ENCODE measurements at regions not wholly inside any gene's neighbourhood (a gene's known extent, or its start where the extent isn't known, plus 50 kb on each side); places are given as distances from the start of the nearest gene placed in this dataset.
A peak's percentile ranks its signal among the peaks of the same experiment; 100 is the strongest.
"Not testable (repeated sequence)": the region's sequence is repeated elsewhere in the genome, so short reads cannot be mapped to it uniquely, and the experiment has no call there.

DNA sequence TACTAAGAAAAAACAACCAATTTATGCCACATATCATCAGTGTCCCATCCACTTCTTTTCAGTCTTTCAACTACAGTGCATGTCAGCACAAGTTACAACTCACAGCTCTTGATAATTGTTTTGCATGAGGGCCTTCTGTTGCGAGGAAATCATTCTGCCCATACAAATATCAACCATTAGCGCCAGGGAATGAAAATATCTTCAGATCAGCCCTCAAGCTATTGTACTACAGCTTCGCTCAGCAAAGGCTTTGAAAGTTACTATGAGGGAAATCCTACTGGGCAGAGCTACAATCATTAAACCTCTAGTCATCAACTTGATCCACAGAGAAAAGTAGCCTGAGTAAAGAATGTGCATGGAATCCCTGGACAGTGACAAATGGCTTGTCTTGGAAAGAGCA, 1023.6 kb upstream of the HS3ST1 start:
- DNase-seq = no peak

DNA sequence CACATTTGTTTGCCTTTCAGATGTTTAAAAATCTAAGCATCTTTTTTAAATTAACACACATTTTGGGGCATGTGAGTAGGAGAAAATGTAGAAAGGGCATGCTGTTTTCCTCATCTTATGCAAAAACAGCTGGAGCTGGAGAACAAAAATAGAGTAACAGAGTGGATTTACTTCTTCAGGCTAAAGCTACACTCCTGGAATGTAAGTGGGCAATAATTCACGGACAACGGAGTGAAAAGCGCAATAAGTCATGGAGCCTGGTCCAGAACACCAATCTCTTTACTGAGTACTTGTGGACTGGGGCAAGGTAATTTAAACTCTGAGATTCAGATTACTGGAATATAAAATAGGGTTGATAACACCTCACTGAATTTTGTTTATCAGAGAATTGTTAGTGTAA, 1018.8 kb upstream of the HS3ST1 start:
- DNase-seq = no peak

DNA sequence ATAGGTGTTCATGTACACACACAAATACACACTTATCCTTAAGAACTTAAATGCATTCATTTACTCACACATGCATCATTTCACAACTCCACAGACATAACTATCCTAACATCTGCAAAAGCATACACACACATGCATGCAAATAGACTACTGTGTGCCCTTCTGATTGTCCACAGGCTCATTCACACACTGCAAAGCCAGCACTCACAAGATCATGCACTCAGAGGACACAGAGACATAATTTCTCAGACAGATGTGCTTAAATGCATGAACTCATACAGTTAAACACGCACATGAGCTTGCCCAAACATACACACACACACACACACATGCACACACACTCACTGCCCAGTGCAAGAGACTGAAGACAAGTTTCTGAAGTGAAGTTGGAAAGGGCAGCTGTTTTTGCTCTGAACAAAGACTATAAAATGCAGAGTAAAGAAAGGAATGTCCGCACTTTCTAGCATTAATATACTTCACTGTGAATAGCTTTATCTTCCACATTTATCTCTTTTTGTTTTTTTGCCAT, 1018.0 kb upstream of the HS3ST1 start:
- peak; percentile 9 for DNase-seq

DNA sequence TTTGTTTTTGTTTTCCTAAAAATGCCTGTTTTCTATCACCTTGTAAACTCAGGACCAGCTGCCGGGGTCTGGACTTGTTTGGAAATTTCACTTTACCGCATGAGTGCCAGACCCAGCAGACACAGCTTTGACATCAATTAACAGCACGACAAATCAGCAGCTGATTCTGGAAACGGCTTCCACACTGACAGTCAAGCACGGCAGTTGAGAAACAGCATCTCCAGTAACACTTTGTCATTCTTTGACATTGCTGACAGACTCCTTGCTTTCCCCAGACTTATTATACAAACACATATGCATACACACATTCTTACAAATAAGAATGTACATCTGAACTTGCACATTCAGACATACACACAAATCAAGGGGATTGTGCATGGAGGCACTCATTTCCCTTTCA, 1017.6 kb upstream of the HS3ST1 start:
- no peak for DNase-seq

DNA sequence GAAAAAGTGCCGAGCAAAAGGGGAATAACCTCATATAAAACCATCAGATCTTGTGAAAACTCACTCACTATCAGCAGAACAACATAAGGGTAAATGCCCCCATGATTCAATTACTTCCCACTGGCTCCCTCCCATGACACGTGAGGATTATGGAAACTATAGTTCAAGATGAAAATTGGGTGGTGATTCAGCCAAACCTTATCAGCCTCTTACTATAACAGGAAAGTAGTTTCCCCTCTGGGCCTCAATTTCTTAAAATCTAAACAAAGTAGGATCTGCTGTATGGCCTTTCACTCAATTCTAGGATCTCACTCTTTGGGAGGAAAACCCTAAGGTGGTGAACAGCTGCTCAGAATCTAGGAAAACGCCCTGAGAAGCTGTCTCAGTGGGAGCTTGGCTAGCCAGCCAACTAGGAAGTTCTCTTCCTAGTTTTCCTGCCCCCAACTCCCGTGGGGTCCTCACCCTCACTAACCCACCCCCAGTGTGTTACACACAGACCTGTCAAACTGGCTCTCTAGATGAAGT, 1017.1 kb upstream of the HS3ST1 start:
- no peak for DNase-seq

DNA sequence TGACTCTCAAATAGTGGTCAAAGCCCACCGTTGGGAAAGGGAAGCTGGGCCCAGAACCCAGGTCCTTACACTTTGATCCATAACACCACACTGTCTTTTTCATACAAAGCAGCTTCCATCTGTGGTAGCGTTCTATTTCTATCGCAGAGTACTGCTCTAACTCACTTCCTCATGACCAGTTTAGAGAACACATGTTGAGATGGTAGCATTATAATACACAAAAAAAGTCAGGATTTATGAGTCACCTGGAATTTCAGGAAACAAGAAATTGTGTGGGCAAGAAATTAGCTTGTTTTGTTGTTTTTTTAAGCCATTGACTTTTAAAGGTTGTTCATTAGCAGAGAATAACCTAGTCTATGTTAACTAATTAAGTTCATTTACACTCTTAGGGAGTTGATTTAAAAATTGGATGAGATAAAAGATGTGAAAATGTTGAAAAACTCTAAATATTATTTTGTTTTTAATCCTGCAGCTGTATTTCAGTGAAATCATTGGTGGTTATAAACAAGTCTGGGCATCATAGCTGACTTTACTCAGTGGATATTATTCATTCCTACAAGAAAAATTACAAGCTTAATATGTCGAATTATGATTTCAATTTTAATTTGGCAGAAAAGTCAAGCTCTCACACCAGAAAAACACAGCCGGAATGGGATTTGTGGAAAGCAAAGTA, 1011.1 kb upstream of the HS3ST1 start:
- no peak for DNase-seq

DNA sequence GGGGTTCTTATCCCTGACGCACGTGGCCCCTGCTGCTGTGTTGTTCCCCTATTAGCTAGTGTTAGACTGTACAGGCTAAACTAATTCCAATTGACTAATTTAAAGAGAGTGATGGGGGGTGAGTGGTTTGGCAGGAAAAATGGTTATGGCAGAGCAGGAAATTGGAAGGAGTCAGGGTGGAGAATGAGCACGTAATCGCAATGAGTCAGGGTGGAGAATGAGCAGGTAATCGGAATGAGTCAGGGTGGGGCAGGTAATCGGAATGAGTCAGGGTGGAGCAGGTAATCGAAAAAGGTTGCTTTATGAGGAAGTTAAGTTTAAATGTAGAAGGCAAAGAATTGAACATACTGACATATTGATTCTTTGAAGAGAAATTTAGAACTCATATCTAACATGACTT, 1002.6 kb upstream of the HS3ST1 start:
- not testable (repeated sequence) for DNase-seq

GRCh38 chr4:12421364-12421763, 992.7 kb upstream of the HS3ST1 start:
- DNase-seq = no peak

DNA sequence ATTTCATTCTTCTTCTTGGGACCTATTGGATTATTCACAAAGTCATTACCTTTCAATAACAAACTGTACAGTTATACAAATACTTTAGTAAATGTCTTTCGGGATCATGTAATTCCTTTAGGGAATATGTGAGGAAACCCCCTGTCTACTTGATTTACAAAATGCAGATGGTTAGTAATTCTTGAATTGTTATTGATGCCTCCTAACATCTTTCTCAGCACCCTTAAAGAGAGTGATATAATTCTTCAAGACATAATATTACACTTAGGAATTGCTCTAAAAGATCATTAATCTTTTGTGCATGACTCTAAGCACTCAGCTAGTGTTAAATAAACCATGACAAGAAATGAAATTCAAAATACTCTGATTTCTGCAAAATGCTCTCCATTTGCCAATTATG, 988.1 kb upstream of the HS3ST1 start:
- no peak for DNase-seq

DNA sequence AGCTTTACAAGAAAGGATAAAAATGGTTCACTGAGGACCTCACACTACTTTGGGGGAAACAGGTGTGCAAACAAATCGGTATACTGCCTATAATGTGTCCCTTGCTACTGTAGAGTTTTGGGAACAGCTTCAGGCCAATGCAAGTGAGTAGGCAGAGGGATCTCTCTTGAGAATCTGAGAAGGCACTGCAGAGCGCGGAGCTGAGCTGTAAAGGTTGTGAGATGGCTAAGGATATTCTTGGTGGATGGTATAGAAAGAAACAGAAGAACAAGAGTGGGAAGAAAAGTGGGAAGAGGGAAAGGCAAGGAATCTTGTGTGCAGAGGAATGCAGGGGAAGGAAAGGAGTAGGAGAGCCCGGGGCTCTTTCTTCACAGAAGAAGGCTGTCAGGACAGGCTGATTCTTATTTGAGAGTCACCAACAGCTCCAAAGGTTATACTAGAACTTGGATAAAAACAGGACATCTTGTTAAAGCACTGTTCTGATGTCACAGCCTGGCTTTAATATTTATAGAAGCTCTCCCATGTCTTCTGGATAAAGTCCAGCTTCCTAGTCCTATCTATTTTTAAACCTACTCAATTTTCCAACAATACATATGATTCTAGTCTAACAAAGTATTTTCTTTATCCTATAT, 985.6 kb upstream of the HS3ST1 start:
- DNase-seq = no peak

- DNase-seq = no peak
Observed at GRCh38 chr4:12411072-12411471, 982.4 kb upstream of the HS3ST1 start.

GRCh38 chr4:12409507-12410190, 981.0 kb upstream of the HS3ST1 start:
- no peak for DNase-seq

- no peak for DNase-seq
Observed at GRCh38 chr4:12408364-12408763, 979.7 kb upstream of the HS3ST1 start.

DNA sequence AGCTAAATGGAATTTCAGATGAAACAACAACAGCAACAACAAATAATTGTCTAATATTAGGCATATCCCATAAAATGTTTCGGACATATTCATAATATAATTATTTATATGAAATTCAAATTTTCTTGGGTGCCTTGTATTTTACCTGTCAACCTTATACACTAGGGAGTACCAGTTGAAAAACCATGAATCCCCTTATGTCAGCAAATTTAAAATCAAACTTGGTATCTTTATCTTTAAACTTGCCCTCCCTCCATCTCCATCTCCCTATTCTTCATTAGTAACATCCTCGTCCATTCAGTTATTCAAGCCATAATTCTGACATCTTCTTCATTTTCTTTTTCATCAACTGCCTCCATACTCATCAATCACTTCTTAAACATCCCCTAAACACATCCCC, 974.5 kb upstream of the HS3ST1 start:
- DNase-seq = no peak

DNA sequence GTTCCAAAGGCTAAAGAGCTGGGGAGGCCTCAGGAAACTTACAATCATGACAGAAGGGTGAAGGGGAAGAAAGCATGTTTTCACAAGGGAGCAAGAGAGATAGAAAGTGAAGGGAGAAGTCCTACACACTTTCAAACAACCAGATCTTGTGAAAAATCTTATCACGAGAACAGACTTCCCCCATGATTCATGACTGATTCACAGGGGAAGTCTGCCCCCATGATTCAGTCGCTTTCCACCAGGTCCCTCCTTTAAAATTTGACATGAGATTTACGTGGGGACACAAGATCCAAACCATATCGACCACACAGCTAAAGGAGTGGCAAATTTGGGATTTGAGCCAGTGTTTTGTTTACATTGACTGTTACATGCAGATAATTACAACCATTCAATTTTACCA, 971.1 kb upstream of the HS3ST1 start:
- no peak for DNase-seq

GRCh38 chr4:12393631-12394262, 965.1 kb upstream of the HS3ST1 start:
- no peak for DNase-seq

DNA sequence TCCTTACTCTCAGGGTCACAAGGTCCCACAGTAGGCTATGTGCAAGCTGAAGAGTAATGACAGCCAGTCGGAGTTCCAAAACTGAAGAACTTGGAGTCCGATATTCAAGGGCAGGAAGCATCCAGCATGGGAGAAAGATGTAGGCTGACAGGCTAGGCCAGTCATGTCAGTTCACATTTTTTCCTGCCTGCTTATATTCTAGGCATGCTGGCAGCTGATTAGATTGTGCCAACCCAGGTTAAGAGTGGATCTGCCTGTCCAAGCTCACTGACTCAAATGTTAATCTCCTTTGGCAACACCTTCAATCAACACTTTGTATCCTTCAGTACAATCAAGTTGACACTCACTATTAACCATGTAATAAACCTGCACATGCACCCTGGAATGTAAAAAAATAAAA, 960.9 kb upstream of the HS3ST1 start:
- no peak for DNase-seq

DNA sequence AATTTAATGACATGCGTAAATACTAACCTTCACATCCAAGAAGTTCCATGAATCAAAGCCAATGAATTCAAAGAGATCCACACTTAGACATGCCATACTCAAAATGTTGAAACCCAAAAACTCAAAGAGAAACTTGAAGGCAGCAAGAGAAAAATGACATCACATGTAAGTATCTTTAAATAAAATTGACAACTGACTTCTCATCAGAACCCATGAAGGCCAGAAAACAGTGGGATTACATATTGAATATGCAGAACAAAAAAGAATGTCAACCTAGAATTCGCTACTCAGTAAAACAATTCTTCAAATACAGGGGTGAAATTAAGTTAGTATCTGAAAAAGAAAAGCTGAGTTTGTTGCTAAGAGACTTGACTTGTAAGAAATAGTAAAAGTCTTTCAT, 953.9 kb upstream of the HS3ST1 start:
- no peak for DNase-seq

GRCh38 chr4:12379191-12379590, 950.5 kb upstream of the HS3ST1 start:
- no peak for DNase-seq

DNA sequence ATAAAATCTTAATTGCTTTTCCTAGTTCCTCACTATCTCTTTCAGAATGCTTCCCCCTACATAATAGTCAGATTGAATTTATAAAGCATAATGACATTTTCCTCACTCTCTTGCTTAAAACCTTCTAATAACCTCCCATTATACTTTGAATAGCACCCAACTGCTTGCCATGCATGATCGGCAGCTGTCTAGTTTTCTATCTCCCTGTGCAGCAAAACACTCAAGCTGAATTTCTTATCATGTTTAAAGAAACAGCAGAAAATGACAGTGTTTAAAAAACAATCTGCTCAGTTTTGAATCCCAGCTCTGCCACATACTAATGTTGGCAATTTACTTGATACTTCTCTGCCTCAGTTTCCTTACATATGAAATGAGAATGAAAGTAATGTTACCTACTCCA, 947.1 kb upstream of the HS3ST1 start:
- no peak for DNase-seq

DNA sequence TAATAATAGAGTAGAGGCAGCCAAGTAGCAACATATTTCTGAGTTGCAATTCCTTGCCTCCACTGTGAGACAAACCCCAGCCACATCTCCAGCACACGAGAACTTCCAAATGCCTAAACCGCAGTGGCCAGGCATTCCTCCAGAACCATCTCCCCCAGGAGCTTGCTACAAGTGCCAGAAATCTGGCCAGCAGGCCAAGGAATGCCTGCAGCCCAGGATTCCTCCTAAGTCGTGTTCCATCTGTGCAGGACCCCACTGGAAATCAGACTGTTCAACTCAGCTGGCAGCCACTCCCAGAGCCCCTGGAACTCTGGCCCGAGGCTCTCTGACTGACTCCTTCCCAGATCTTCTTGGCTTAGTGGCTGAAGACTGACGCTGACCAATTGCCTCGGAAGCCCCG, 937.2 kb upstream of the HS3ST1 start:
- not testable (repeated sequence) for DNase-seq

DNA sequence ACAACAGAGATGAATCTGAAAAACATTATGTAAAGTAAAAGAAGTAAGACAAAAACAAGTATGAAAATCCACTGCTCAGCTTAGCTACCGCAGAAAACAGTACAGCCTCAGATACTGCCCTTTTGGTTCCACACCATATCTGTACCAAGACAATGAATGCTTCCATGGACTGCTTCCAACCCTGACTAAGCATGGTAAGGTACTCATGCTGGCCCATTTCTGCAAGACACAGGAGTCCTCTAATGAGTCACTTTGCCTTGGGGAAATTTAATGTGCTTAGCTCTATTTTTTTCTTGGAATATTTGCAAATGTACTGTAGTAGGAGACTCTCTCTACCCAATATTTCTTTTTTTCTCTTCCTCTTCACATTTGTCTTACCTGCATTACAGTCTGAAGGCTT, 931.7 kb upstream of the HS3ST1 start:
- no peak for DNase-seq

Measured in muscle of arm (tissue), 1 donor.